IPS DF 6.9 (cell line): ENCODE measurements at regions not wholly inside any gene's neighbourhood (a gene's known extent, or its start where the extent isn't known, plus 50 kb on each side); places are given as distances from the start of the nearest gene placed in this dataset.

Source experiments
- DNase-seq: peaks from one replicate; pipeline ENCODE4 v3.0.0-alpha.2; 2013; ENCODE audit warnings: low read depth, low spot score
- H3K27ac ChIP-seq: one replicate; pipeline ENCODE4 v1.5.1; 2013; ENCODE audit warnings: low read length, control low read depth
- H3K27me3 ChIP-seq: 2 replicates; pipeline ENCODE4 v1.6.1; 2013; ENCODE audit warnings: mild to moderate bottlenecking, low read length; ENCODE audit not compliant: control insufficient read depth, insufficient read depth
- H3K36me3 ChIP-seq: 2 replicates; pipeline ENCODE4 v1.6.1; 2013; ENCODE audit warnings: low read length; ENCODE audit not compliant: control insufficient read depth, insufficient read depth
- H3K4me1 ChIP-seq: 2 replicates; pipeline ENCODE4 v1.6.1; 2013; ENCODE audit warnings: low read length; ENCODE audit not compliant: control insufficient read depth, insufficient read depth
- H3K4me3 ChIP-seq: 2 replicates; pipeline ENCODE4 v1.5.1; 2013; ENCODE audit warnings: mild to moderate bottlenecking, low read length
- H3K9me3 ChIP-seq: 2 replicates; pipeline ENCODE4 v1.6.1; 2013; ENCODE audit warnings: low read length, inconsistent platforms; ENCODE audit not compliant: control insufficient read depth, insufficient read depth
- WGBS: extraction: QIAGEN DNeasy Blood & Tissue Kit; methylation state at CpG from one replicate; pipeline ENCODE4 v1.1.7; 2013; ENCODE audit warnings: mixed read lengths, missing lambda C conversion rate; ENCODE audit not compliant: insufficient read length, insufficient coverage; 5-methylcytosine and 5-hydroxymethylcytosine counted together

DNA sequence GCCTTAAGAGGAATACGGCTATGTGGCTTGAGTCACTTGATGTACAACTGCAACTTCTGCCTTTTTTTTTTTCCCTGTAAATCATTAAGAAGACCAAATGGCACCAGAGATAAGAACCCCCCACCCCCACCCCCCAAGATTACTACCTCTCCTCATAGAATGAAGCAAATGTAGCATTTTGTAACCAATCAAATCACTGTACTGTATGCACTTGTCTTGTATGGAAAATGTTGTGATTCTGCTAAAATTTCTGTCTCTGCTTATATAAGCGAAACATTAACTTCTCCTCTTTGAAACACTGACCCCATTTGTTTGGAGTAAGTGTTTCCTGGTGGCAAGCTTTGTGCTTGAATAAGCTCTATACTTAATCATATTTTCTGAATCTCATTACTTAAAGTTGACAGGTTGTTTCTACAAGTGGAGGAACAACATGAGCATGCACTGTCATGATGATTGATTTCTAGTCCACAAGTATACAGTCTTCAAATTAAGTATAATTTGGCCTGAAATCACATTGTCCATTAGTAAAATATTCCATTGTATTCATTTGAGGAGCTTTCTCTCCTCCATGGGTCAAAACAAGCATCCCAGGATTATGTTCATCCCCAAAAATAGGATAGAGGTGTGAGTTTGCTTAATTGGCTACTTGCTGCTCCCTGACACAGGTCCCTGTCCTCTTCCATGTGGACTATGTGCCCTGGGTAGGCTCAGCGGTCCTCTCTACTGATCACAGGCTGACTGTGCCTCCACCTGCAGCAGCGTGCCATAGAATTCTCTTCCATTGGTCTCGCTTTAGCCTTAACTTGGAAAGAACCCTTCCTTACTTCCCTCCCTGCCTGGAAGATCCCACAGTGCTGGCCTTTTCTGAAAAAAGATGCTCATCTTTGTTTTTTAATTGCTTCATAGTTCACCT lies 104.0 kb upstream of the BMP2K start:
- DNase-seq = no peak
- Histone ChIP-seq H3K27ac (no peak overlapping the region), H3K36me3 (no peaks in the 10 kb centered on the region), H3K4me3 (no peak overlapping the region), H3K27me3 (no peaks in the 10 kb centered on the region), H3K4me1 (no peaks in the 10 kb centered on the region), H3K9me3 (no peaks in the 10 kb centered on the region)
- WGBS = no CpG with 5 or more reads among the region's 5 CpGs

DNA sequence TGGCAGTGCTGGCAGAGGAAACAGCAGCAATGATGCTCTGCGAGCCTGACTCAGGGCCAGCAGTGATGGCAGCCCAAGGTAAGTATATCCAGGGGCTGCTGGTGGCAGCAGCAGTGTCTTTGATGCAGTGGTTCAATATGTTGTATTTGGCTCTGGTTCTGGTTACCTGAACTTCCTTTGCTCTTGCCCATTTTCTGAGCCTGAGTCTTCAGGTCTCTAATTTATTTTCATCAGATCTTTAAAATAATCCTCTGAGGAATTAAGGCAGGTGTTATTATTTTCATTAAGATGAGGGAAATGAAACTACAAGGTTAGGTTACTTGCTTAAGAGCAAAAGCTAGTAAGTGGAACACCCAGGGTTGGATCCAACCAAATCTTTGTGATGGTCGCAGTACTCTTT lies 102.8 kb upstream of the BMP2K start:
- no peak overlapping the region for H3K4me3 ChIP-seq
- H3K27ac ChIP-seq = no peak overlapping the region
- no peaks in the 10 kb centered on the region for H3K36me3 ChIP-seq
- H3K4me1 ChIP-seq = no peaks in the 10 kb centered on the region
- DNase-seq = no peak
- H3K9me3 ChIP-seq = no peaks in the 10 kb centered on the region
- H3K27me3 ChIP-seq = no peaks in the 10 kb centered on the region
- no CpG with 5 or more reads among the region's 2 CpGs for WGBS

DNA sequence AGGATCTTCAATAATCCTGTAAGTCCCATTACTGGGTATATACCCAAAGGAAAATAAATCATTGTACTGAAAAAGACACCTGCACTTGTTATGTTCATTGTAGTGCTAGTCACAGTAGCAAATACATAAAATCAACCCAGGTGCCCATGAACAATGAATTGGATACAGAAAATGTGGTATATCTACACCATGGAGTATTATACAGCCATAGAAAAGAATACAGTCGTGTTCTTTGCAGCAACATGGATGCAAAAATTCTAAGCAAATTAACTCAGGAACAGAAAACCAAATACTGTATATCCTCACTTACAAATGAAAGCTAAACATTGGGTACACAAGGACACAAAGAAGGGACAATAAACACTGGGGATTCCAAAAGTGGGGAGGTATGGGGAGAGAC lies 100.8 kb upstream of the BMP2K start:
- H3K9me3 ChIP-seq = no peaks in the 10 kb centered on the region
- no peak overlapping the region for H3K27ac ChIP-seq
- H3K36me3 ChIP-seq = no peaks in the 10 kb centered on the region
- no CpG with 5 or more reads among the region's 1 CpG for WGBS
- H3K4me1 ChIP-seq = no peaks in the 10 kb centered on the region
- no peak overlapping the region for H3K4me3 ChIP-seq
- no peak for DNase-seq
- H3K27me3 ChIP-seq = no peaks in the 10 kb centered on the region

DNA sequence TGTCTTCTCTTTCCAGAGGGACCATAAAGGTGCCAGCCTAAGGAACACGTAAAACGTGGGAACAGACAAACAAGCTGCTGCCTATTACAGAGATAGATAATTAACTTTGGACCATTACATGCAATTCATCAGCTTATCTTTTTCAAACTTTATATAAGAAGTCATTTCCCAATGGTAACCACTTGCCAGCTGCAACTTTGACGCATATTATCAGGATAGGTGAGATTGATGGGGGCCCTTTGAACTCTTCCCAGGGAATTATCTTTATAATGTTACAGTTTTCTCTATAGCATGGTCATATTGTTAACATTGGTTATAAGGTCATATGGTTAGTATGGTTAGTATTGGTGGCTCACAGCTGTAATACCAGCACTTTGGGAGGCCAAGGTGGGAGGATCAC lies 94.1 kb upstream of the BMP2K start:
- H3K4me3 ChIP-seq = no peak overlapping the region
- no CpG with 5 or more reads among the region's 3 CpGs for WGBS
- H3K36me3 ChIP-seq = no peaks in the 10 kb centered on the region
- no peak for DNase-seq
- no peaks in the 10 kb centered on the region for H3K4me1 ChIP-seq
- no peaks in the 10 kb centered on the region for H3K27me3 ChIP-seq
- H3K9me3 ChIP-seq = no peaks in the 10 kb centered on the region
- H3K27ac ChIP-seq = no peak overlapping the region

DNA sequence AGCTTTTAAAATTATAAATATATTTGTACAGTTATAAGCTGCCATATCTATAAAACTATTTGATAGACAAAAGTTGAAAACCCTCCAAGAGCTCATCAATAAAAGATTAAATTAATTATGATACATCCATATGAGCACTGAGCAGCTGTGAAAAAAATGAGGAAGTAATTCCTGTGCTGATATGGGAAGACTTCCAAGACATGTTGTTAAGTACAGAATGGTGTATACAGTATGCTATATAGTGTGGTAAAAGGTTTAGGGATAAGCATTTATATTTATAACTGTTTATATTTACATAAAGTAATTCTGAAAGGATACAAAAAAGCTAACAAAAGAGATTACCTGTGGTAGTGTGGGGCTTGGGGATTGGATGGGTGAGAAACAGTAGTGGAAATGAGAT lies 92.8 kb upstream of the BMP2K start:
- no peak for DNase-seq

DNA sequence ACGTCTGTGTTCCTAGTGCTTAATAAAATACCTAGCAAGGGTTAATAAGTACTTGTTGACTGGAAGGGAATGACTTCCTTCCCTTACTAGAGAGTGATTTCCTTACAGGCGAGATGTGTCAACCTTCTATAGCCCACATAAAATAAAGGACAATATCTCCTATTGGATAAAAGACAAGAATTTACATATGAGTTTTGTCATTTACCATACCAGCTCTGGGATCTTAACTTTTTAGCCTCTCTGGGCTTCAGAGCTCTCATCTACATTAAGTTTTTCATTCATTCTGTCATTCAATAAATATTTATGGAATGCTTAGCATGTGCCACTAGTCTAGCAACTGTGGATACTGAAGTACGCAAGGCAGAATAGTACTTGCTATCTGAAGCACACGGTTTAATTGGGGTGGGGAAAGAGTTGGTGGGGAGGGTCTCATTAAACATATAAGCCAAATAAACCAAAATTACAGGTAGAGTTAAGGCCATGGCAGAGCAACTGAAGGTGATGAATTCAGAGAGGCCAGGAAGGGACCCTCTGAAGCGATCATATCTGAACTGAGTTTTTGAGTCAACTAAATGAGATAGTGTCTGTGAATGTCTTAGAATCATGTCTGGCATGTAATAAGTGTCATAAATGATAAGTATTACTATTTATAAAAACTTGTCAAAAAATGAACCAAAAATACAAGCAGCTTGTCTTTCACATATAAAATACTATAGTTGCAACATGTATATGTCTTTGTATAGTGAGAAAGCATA lies 91.6 kb upstream of the BMP2K start:
- no peaks in the 10 kb centered on the region for H3K9me3 ChIP-seq
- H3K27ac ChIP-seq = no peak overlapping the region
- H3K4me3 ChIP-seq = no peak overlapping the region
- no peaks in the 10 kb centered on the region for H3K4me1 ChIP-seq
- DNase-seq = no peak
- no peaks in the 10 kb centered on the region for H3K27me3 ChIP-seq
- H3K36me3 ChIP-seq = no peaks in the 10 kb centered on the region
- WGBS = no CpG with 5 or more reads among the region's 5 CpGs

More for the DNA sequence above, 92.8 kb upstream of the BMP2K start:
- H3K9me3 ChIP-seq = no peaks in the 10 kb centered on the region
- no peaks in the 10 kb centered on the region for H3K36me3 ChIP-seq
- H3K4me1 ChIP-seq = no peaks in the 10 kb centered on the region
- no peaks in the 10 kb centered on the region for H3K27me3 ChIP-seq
- H3K4me3 ChIP-seq = no peak overlapping the region
- no peak overlapping the region for H3K27ac ChIP-seq

DNA sequence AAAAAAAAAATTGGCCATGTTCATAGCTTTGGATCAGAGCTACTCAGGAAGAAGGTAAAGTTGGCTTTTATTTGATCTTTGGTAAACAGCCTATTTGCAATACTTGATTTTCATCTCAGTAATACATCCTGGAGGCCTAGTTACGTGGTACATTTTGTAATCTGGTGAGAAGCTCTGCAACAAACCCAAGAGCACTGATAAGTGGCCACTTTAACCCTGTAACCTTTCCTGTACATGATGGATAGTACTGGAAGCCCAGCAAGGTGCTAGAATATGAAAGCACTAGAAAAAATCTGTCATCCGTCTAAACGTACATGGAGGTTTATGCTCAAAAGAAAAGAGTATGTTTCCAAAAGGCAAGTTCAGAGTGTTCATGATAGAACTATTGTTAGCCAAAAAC lies 88.3 kb upstream of the BMP2K start:
- H3K36me3 ChIP-seq = no peaks in the 10 kb centered on the region
- H3K9me3 ChIP-seq = no peaks in the 10 kb centered on the region
- no peaks in the 10 kb centered on the region for H3K27me3 ChIP-seq
- H3K4me1 ChIP-seq = no peaks in the 10 kb centered on the region; the same call in 1 of the 2 replicates
- H3K27ac ChIP-seq = no peak overlapping the region
- no CpG with 5 or more reads among the region's 3 CpGs for WGBS
- H3K4me3 ChIP-seq = no peak overlapping the region
- DNase-seq = no peak

DNA sequence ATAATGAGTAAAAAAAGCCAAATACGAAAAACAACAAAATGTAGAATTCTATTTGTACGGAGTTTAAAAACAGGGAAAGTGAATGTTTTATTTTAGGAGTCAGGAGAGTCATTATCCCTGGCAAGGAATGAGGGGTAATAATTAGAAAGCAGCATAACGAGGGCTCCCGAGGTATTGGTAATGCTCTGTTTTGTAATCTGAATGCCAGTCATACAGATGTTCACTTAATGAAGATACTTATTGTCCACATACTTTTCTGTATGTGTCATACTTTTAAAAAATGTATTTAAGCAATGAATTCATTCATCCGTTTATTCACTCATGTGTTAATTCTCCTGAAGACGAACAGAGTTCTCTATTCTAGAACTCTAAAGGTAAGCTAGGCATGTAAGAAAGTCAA lies 87.8 kb upstream of the BMP2K start:
- Histone ChIP-seq H3K4me1 (no peaks in the 10 kb centered on the region; the same call in 1 of the 2 replicates), H3K4me3 (no peak overlapping the region), H3K27ac (no peak overlapping the region), H3K9me3 (no peaks in the 10 kb centered on the region), H3K27me3 (no peaks in the 10 kb centered on the region), H3K36me3 (no peaks in the 10 kb centered on the region)
- no CpG with 5 or more reads among the region's 6 CpGs for WGBS
- DNase-seq = no peak

DNA sequence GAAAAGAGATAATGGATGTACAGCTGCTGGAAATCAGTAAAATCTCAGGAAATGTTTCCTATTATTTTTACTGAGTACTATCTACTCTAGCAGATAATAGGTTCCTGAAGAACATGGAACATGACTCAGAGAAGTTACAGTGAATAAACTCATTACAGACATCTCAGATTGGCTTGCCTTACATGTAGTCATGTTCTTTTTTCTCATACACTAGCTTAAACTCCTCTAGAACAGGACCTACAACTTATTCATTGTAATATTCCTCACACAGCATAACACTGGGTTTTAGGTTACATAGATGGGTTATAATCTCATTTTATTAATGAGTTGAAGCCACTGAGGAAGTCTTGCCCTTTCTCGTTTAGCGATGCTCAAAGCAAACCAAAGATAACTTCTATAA lies 86.9 kb upstream of the BMP2K start:
- WGBS = no CpG with 5 or more reads among the region's 2 CpGs
- H3K27ac ChIP-seq = no peak overlapping the region
- H3K9me3 ChIP-seq = no peaks in the 10 kb centered on the region
- H3K36me3 ChIP-seq = no peaks in the 10 kb centered on the region
- H3K4me1 ChIP-seq = no peaks in the 10 kb centered on the region; the same call in 1 of the 2 replicates
- no peaks in the 10 kb centered on the region for H3K27me3 ChIP-seq
- no peak overlapping the region for H3K4me3 ChIP-seq
- DNase-seq = no peak

DNA sequence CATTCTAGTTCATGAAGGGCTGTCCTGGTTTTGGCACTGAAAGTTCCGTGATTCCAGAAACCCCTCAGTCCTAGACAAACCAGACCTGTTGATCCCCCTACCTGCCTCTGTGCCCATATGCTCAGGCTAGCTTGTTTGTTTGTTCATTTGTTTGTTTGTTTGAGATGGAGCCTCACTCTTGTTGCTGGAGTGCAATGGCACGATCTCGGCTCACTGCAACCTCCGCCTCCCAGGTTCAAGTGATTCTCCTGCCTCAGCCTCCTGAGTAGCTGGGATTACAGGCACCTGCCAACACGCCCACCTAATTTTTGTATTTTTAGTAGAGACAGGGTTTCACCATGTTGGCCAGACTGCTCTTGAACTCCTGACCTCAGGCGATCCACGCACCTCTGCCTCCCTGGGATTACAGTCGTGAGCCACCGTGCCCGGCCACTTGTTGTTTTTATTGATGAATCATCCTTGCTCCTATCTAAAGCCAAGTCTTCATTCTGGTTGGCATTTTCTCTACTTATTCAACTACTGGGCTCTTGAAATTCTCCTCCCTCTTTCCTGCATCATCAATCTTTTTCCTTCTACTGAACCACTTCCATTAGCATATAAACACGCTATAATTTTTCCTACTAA lies 86.3 kb upstream of the BMP2K start:
- Histone ChIP-seq H3K4me3 (no peak overlapping the region), H3K9me3 (no peaks in the 10 kb centered on the region), H3K27me3 (no peaks in the 10 kb centered on the region), H3K27ac (no peak overlapping the region), H3K4me1 (no peaks in the 10 kb centered on the region; the same call in 1 of the 2 replicates), H3K36me3 (no peaks in the 10 kb centered on the region)
- no peak for DNase-seq
- 100% methylated on average over 1 of the region's 11 CpGs for WGBS
